ENCODE measurements at regions not wholly inside any gene's neighbourhood (a gene's known extent, or its start where the extent isn't known, plus 50 kb on each side); places are given as distances from the start of the nearest gene placed in this dataset.

DNA sequence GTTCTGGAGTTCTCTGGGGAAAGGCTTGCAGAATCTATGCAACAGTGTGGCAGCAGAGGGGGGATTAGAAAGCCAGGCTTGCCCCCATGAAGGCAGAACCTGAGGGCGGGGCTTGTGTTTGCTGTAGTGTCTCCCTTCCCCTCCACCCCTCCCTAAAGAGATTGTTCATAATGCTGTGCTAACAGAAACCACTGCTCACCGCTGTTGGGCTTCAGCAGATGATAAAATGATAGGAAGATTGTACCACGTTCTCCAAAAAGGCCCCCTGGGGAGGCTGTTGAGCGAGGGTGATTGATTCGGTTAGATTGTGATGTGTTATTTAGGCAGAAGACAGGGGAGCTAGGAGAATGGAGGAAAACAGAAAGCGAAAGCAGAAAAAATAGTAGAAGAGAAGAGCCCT, 215.2 kb upstream of the NCAM1 start:
- no peak for TF ChIP-seq CREM (CRISPR knock-in tag; IDR thresholded peaks at IDR 0.05)
- TF ChIP-seq NFATC4 (CRISPR knock-in tag; IDR thresholded peaks at IDR 0.05): no peak
- no peak for TF ChIP-seq NR1H2 (CRISPR knock-in tag; IDR thresholded peaks at IDR 0.05)
- TF ChIP-seq, protein P1, sequence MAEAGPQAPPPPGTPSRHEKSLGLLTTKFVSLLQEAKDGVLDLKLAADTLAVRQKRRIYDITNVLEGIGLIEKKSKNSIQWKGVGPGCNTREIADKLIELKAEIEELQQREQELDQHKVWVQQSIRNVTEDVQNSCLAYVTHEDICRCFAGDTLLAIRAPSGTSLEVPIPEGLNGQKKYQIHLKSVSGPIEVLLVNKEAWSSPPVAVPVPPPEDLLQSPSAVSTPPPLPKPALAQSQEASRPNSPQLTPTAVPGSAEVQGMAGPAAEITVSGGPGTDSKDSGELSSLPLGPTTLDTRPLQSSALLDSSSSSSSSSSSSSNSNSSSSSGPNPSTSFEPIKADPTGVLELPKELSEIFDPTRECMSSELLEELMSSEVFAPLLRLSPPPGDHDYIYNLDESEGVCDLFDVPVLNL (CRISPR knock-in tag; IDR thresholded peaks at IDR 0.05; ENCODE audit: borderline replicate concordance, low read depth): no peak
- ATAC-seq (no peak), DNase-seq (ENCODE audit: low spot score) (no peak)
- Mint-ChIP-seq H3K9me3 (peaks cover 6% of the 10 kb centered on the region; the same call in 1 of the 2 replicates), H3K27me3 (ENCODE audit: low read depth) (peaks cover 2% of the 10 kb centered on the region; the same call in 1 of the 2 replicates), H3K36me3 (no peaks in the 10 kb centered on the region), H3K4me1 (peaks cover 6% of the 10 kb centered on the region), H3K4me3 (no peak overlapping the region), H3K27ac (no peak overlapping the region)
- CTCF ChIA-PET: no interaction called here
- POLR2A ChIA-PET: no interaction called here

DNA sequence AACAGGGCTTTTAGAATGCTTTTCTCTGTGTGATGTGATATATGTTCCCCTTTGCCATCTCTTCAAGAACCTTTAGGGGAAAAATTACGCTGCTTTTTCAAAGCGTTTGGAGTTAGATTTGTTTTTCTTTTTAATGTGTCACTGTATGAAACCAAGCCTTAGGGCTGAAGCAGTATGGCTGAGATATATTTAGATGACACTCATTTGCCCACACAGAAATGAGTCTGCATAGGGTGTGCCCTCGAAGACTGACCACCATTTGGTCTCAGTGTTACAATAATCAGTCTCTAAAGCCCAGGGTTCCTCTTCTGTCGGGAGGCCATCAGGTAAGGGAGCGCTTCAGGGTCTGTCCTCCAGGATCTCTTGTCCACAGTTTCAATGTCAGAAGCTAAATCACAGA, 213.0 kb upstream of the NCAM1 start:
- Mint-ChIP-seq H3K4me3 (no peak overlapping the region), H3K9me3 (peaks cover 6% of the 10 kb centered on the region; the same call in 1 of the 2 replicates), H3K36me3 (no peaks in the 10 kb centered on the region), H3K27me3 (ENCODE audit: low read depth) (peaks cover 2% of the 10 kb centered on the region), H3K27ac (no peak overlapping the region), H3K4me1 (peaks cover 6% of the 10 kb centered on the region)
- ChIA-PET CTCF (interaction anchor here (0.9 kb wide), 1 partner anchor 160 kb away, joined by 3 read pairs; no protein-coding TSS in a partner anchor), POLR2A (no interaction called here)
- ATAC-seq (no peak), DNase-seq (ENCODE audit: low spot score) (no peak)
- TF ChIP-seq JAZF1 (CRISPR knock-in tag; IDR thresholded peaks at IDR 0.05) (no peak), TEAD1 (CRISPR knock-in tag; IDR thresholded peaks at IDR 0.05) (no peak), ZNF532 (CRISPR knock-in tag; IDR thresholded peaks at IDR 0.05; ENCODE audit: borderline replicate concordance) (no peak), MYBL2 (CRISPR knock-in tag; IDR thresholded peaks at IDR 0.05) (no peak), ZNF317 (CRISPR knock-in tag; IDR thresholded peaks at IDR 0.05; ENCODE audit: borderline replicate concordance, low read depth) (no peak), SOX15 (CRISPR knock-in tag; IDR thresholded peaks at IDR 0.05) (no peak)
- TF ChIP-seq, protein P2, sequence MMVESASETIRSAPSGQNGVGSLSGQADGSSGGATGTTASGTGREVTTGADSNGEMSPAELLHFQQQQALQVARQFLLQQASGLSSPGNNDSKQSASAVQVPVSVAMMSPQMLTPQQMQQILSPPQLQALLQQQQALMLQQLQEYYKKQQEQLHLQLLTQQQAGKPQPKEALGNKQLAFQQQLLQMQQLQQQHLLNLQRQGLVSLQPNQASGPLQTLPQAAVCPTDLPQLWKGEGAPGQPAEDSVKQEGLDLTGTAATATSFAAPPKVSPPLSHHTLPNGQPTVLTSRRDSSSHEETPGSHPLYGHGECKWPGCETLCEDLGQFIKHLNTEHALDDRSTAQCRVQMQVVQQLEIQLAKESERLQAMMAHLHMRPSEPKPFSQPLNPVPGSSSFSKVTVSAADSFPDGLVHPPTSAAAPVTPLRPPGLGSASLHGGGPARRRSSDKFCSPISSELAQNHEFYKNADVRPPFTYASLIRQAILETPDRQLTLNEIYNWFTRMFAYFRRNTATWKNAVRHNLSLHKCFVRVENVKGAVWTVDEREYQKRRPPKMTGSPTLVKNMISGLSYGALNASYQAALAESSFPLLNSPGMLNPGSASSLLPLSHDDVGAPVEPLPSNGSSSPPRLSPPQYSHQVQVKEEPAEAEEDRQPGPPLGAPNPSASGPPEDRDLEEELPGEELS (CRISPR knock-in tag; IDR thresholded peaks at IDR 0.05): no peak
- TF ChIP-seq, protein P3, sequence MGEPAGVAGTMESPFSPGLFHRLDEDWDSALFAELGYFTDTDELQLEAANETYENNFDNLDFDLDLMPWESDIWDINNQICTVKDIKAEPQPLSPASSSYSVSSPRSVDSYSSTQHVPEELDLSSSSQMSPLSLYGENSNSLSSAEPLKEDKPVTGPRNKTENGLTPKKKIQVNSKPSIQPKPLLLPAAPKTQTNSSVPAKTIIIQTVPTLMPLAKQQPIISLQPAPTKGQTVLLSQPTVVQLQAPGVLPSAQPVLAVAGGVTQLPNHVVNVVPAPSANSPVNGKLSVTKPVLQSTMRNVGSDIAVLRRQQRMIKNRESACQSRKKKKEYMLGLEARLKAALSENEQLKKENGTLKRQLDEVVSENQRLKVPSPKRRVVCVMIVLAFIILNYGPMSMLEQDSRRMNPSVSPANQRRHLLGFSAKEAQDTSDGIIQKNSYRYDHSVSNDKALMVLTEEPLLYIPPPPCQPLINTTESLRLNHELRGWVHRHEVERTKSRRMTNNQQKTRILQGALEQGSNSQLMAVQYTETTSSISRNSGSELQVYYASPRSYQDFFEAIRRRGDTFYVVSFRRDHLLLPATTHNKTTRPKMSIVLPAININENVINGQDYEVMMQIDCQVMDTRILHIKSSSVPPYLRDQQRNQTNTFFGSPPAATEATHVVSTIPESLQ (CRISPR knock-in tag; IDR thresholded peaks at IDR 0.05): no peak
- TF ChIP-seq, protein P4, sequence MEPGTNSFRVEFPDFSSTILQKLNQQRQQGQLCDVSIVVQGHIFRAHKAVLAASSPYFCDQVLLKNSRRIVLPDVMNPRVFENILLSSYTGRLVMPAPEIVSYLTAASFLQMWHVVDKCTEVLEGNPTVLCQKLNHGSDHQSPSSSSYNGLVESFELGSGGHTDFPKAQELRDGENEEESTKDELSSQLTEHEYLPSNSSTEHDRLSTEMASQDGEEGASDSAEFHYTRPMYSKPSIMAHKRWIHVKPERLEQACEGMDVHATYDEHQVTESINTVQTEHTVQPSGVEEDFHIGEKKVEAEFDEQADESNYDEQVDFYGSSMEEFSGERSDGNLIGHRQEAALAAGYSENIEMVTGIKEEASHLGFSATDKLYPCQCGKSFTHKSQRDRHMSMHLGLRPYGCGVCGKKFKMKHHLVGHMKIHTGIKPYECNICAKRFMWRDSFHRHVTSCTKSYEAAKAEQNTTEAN (CRISPR knock-in tag; IDR thresholded peaks at IDR 0.05): no peak
- TF ChIP-seq, protein P5, sequence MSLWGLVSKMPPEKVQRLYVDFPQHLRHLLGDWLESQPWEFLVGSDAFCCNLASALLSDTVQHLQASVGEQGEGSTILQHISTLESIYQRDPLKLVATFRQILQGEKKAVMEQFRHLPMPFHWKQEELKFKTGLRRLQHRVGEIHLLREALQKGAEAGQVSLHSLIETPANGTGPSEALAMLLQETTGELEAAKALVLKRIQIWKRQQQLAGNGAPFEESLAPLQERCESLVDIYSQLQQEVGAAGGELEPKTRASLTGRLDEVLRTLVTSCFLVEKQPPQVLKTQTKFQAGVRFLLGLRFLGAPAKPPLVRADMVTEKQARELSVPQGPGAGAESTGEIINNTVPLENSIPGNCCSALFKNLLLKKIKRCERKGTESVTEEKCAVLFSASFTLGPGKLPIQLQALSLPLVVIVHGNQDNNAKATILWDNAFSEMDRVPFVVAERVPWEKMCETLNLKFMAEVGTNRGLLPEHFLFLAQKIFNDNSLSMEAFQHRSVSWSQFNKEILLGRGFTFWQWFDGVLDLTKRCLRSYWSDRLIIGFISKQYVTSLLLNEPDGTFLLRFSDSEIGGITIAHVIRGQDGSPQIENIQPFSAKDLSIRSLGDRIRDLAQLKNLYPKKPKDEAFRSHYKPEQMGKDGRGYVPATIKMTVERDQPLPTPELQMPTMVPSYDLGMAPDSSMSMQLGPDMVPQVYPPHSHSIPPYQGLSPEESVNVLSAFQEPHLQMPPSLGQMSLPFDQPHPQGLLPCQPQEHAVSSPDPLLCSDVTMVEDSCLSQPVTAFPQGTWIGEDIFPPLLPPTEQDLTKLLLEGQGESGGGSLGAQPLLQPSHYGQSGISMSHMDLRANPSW (CRISPR knock-in tag; conservative IDR thresholded peaks at IDR 0.05; ENCODE audit: low read depth): no peak

Measured in WTC11 (cell line).